ENCODE measurements at regions not wholly inside any gene's neighbourhood (a gene's known extent, or its start where the extent isn't known, plus 50 kb on each side); places are given as distances from the start of the nearest gene placed in this dataset.

DNA sequence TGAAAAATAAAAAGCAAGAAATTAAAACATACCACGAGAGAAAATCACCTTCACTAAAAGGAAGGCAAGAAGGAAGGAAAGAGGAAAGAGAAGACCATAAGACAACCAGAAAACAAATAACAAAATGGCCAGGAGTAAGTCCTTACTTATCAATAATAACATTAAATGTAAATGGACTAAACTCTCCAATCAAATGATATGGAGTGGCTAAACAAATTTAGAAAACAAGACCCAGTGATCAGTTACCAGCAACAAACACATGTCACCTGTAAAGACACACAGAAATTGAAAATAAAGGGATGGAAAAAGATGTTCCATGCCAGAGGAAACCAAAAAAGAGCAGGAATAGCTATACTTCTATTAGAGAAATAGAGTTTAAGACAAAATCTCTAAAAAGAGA is 85.0 kb upstream of the SLC38A4 start:
- TF ChIP-seq, protein P1, sequence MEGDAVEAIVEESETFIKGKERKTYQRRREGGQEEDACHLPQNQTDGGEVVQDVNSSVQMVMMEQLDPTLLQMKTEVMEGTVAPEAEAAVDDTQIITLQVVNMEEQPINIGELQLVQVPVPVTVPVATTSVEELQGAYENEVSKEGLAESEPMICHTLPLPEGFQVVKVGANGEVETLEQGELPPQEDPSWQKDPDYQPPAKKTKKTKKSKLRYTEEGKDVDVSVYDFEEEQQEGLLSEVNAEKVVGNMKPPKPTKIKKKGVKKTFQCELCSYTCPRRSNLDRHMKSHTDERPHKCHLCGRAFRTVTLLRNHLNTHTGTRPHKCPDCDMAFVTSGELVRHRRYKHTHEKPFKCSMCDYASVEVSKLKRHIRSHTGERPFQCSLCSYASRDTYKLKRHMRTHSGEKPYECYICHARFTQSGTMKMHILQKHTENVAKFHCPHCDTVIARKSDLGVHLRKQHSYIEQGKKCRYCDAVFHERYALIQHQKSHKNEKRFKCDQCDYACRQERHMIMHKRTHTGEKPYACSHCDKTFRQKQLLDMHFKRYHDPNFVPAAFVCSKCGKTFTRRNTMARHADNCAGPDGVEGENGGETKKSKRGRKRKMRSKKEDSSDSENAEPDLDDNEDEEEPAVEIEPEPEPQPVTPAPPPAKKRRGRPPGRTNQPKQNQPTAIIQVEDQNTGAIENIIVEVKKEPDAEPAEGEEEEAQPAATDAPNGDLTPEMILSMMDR (conservative IDR thresholded peaks at IDR 0.05 in 1 of 2, IDR thresholded peaks at IDR 0.05 in 1 of 2; ENCODE audit: extremely low read depth in 1 of 2, insufficient read depth in 1 of 2, low read depth in 1 of 2, low read length in 2 of 2): no peak
- TF ChIP-seq EZH2 (IDR thresholded peaks at IDR 0.05; ENCODE audit: borderline replicate concordance, low read length): no peak

Data from mammary epithelial cell (primary cell).